ENCODE measurements at regions not wholly inside any gene's neighbourhood (a gene's known extent, or its start where the extent isn't known, plus 50 kb on each side); places are given as distances from the start of the nearest gene placed in this dataset.

GRCh38 chr1:4089421-4090175 lies 189.5 kb upstream of the C1orf174 start:
- DNase-seq (ENCODE audit: low spot score) = no peak

- DNase-seq (ENCODE audit: low spot score) = no peak
Measured at GRCh38 chr1:4090556-4090955, 190.5 kb upstream of the C1orf174 start.

GRCh38 chr1:4090976-4091660 lies 191.0 kb upstream of the C1orf174 start:
- no peak for DNase-seq (ENCODE audit: low spot score)

GRCh38 chr1:4091996-4092395 lies 191.9 kb upstream of the C1orf174 start:
- no peak for DNase-seq (ENCODE audit: low spot score)

- no peak for DNase-seq (ENCODE audit: low spot score)
Measured at GRCh38 chr1:4093856-4094565, 193.9 kb upstream of the C1orf174 start.

- no peak for DNase-seq (ENCODE audit: low spot score)
Measured at GRCh38 chr1:4095433-4095971, 195.4 kb upstream of the C1orf174 start.

GRCh38 chr1:4101459-4102161 lies 201.5 kb upstream of the C1orf174 start:
- DNase-seq (ENCODE audit: low spot score) = no peak

GRCh38 chr1:4105300-4105880 lies 205.3 kb upstream of the C1orf174 start:
- DNase-seq (ENCODE audit: low spot score) = no peak

- DNase-seq (ENCODE audit: low spot score) = no peak
Measured at GRCh38 chr1:4106731-4107130, 206.7 kb upstream of the C1orf174 start.

GRCh38 chr1:4107291-4107690 lies 207.2 kb upstream of the C1orf174 start:
- no peak for DNase-seq (ENCODE audit: low spot score)

- no peak for DNase-seq (ENCODE audit: low spot score)
Measured at GRCh38 chr1:4108331-4108730, 208.3 kb upstream of the C1orf174 start.

- DNase-seq (ENCODE audit: low spot score) = no peak
Measured at GRCh38 chr1:4108758-4109627, 208.9 kb upstream of the C1orf174 start.

GRCh38 chr1:4109628-4109940 lies 209.5 kb upstream of the C1orf174 start:
- no peak for DNase-seq (ENCODE audit: low spot score)

GRCh38 chr1:4110888-4111287 lies 210.8 kb upstream of the C1orf174 start:
- DNase-seq (ENCODE audit: low spot score) = no peak

- DNase-seq (ENCODE audit: low spot score) = no peak
Measured at GRCh38 chr1:4113897-4114296, 213.8 kb upstream of the C1orf174 start.

GRCh38 chr1:4115191-4115900 lies 215.3 kb upstream of the C1orf174 start:
- DNase-seq (ENCODE audit: low spot score) = no peak

- DNase-seq (ENCODE audit: low spot score) = no peak
Measured at GRCh38 chr1:4117196-4117595, 217.1 kb upstream of the C1orf174 start.

GRCh38 chr1:4118746-4119515 lies 218.9 kb upstream of the C1orf174 start:
- no peak for DNase-seq (ENCODE audit: low spot score)

GRCh38 chr1:4119516-4120220 lies 219.6 kb upstream of the C1orf174 start:
- no peak for DNase-seq (ENCODE audit: low spot score)

Measured in COLO829 (cell line).